ENCODE measurements at regions not wholly inside any gene's neighbourhood (a gene's known extent, or its start where the extent isn't known, plus 50 kb on each side); places are given as distances from the start of the nearest gene placed in this dataset.

GRCh38 chr1:199735660-199736059 is 291.9 kb upstream of the NR5A2 start:
- no peak for DNase-seq (ENCODE audit: low read depth in 2 of 2)

GRCh38 chr1:199736646-199737045 is 290.9 kb upstream of the NR5A2 start:
- no peak for DNase-seq (ENCODE audit: low read depth in 2 of 2)

- DNase-seq (ENCODE audit: low read depth in 2 of 2): no peak
Measured at GRCh38 chr1:199741586-199741985, 285.9 kb upstream of the NR5A2 start.

GRCh38 chr1:199742547-199742946 is 285.0 kb upstream of the NR5A2 start:
- DNase-seq (ENCODE audit: low read depth in 2 of 2): no peak

DNA sequence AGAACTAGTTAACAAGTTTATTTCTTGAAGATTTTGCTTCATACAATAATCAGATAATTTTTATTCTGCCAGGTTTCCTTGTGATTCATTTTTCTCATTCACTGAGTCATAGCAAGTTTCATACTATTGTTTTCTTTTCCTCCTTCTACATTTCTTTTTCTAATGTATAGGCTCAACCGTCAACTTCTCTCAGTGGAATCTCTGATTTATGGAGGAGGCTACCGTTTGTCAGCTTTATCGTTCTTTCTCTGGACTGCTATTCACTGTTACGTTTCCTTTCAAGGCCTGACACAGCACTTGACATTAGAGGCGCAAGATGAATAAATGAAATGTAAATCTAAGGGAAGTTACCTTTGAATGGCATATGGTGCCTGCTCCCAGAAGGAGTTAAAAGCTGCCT is 284.3 kb upstream of the NR5A2 start:
- DNase-seq (ENCODE audit: low read depth in 2 of 2): no peak

DNA sequence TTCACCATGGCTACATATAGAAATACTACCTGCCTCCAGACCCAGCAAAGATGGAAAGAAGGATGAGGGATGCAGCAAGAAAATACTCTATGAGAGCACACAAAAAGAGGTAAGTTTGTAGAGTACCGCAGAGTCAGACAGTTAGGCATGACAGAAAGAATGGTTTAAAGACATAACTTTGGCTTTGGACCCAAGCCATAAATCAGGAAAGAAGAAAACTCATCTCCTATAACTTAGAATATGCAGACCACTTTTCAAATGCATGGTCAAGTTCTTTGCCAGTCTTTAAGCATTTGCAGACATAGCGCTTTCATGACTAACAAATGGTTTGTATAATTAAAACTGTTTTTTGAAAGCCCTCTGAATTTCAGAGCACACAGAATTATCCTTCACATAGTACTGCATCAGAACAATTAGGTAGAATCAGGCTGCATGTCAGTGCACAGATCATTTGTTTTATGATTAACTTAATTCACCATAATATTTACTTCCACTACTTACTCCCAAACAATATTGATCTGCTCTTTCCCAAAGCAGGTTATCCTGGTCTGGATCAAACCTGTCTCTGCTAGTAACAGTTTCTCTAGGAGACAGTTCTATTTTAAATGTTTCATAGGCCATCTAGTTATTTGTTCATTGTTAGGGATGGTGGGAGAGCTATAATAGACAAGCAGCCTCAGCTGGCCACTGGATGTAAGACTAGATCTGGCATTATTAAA is 280.7 kb upstream of the NR5A2 start:
- no peak for DNase-seq (ENCODE audit: low read depth in 2 of 2)

DNA sequence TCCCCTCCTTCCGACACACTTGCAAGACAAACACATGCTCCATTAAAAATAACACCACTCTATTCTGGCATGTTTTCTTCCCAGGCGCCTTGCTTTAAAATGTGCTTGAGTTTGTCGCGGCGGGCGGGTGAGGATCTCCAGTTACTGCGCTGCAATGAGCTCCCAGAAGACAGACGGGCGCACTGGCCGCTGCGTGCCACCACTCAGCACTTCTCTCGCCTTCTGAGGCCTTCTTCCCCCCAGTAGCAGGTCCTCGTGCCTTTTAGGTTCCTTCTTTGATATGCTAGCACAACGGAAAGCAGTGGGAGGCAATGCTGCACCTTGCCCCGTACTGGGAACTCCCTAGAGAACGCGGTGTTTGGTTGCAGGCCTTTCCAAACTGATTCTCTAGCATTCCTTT is 279.5 kb upstream of the NR5A2 start:
- DNase-seq (ENCODE audit: low read depth in 2 of 2): no peak

GRCh38 chr1:199751506-199751905 is 276.0 kb upstream of the NR5A2 start:
- no peak for DNase-seq (ENCODE audit: low read depth in 2 of 2)

GRCh38 chr1:199751962-199752687 is 275.4 kb upstream of the NR5A2 start:
- DNase-seq (ENCODE audit: low read depth in 2 of 2): no peak

DNA sequence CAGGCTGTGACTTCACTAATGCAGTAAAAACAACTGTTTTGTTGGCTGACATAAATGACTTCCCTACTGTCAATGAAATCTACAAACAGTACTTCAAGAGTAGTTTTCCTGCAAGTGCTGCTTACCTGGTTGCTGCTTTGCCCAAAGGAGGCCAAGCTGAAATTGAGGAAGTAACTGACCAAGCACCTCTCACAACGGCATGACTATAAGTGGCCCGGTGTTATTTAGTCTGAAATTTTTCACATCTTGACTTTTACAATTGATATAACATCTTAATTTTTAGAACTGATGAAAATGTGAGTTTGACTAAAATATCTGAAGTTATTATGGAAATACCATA is 274.9 kb upstream of the NR5A2 start:
- DNase-seq (ENCODE audit: low read depth in 2 of 2): no peak

- no peak for DNase-seq (ENCODE audit: low read depth in 2 of 2)
Measured at GRCh38 chr1:199753513-199753912, 274.0 kb upstream of the NR5A2 start.

DNA sequence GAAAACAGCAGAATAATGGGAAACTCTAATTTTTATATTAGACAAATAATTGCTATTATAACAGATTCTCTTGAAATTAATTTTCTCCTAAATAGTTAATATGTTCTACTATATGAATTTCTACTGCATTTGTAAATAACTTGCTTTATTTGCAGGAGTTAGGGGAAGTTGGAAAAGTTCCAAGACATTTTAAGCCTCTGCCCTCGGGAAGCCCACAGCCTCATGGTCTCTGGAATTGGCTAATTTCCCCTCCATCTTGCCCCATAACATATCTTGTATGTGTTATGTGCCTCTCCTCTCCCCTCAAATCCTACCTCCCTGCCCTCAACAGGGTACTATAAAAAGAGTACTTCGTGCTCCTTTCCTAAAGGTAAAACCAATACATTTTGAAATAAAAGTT is 271.4 kb upstream of the NR5A2 start:
- DNase-seq (ENCODE audit: low read depth in 2 of 2): no peak

DNA sequence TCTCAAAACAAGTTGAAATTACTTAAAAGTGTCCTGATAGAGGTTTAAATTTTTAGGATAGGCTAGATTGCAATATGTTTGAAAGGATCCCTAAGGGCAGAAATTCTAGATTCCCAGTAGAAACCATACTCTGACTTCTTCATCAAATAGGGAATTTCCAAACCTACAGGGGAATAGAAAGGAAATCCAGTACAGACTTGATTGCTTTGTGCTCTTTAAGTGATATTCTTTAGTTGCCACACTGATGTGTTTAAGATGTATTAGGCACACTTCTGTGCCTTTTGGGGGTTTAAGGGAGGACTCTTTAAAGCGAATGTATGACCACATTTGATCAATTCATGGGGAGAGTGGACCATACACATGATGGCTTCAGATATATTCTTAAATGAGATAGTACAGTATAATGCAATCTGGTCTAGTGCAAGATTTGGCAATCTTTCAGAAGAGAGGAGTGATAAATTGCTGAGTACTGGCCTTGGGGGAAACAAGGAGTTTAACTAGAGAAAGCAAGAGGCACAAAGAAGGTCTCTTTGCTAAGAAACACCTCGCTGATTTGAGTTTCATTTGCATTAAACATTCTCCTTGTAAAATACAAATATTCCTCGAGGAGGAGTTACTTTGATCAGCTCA is 268.8 kb upstream of the NR5A2 start:
- DNase-seq (ENCODE audit: low read depth in 2 of 2): no peak

GRCh38 chr1:199759268-199759730 is 268.2 kb upstream of the NR5A2 start:
- no peak for DNase-seq (ENCODE audit: low read depth in 2 of 2)

GRCh38 chr1:199762572-199762971 is 264.9 kb upstream of the NR5A2 start:
- no peak for DNase-seq (ENCODE audit: low read depth in 2 of 2)

GRCh38 chr1:199766218-199766792 is 261.2 kb upstream of the NR5A2 start:
- no peak for DNase-seq (ENCODE audit: low read depth in 2 of 2)

- no peak for DNase-seq (ENCODE audit: low read depth in 2 of 2)
Measured at GRCh38 chr1:199767700-199768099, 259.8 kb upstream of the NR5A2 start.

GRCh38 chr1:199774433-199775089 is 252.9 kb upstream of the NR5A2 start:
- no peak for DNase-seq (ENCODE audit: low read depth in 2 of 2)

- no peak for DNase-seq (ENCODE audit: low read depth in 2 of 2)
Measured at GRCh38 chr1:199776768-199777497, 250.6 kb upstream of the NR5A2 start.

DNA sequence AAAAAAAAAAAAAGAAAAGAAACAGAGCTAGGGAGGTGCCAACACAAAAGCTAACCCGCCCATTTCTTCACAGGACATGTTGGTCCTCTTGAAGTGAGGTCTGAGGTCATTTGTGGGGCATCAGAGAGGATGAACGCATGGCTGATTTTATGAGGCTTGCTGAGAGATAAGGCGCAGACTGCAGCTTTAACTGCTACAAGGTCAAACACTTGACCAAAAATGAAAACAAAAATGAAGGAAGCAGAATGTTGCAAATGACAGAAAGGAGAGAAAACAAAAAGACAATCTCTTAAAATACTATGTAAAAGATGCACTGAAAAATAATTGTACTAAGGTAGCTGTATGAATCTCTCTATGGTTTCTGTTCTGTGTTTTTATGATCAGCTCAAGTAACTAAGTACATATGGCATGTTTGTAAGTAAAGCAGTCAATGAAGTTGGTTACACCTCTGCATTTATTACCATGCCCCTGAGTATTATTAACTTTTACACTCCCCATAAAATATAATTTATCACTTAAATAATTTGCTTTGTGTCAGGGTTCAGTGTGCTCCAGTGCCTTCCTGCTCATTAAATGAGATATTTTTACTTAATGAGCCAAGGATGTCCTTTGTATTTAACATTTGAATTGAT is 249.1 kb upstream of the NR5A2 start:
- no peak for DNase-seq (ENCODE audit: low read depth in 2 of 2)

- no peak for DNase-seq (ENCODE audit: low read depth in 2 of 2)
Measured at GRCh38 chr1:199780091-199780490, 247.4 kb upstream of the NR5A2 start.
